H9 (cell line): ENCODE measurements at regions not wholly inside any gene's neighbourhood (a gene's known extent, or its start where the extent isn't known, plus 50 kb on each side); places are given as distances from the start of the nearest gene placed in this dataset.

Experiments
- DNase-seq: peaks from one replicate; pipeline ENCODE4 v3.0.0-alpha.2; 2017
- H2AFZ ChIP-seq: one replicate; pipeline ENCODE4 v1.6.1; 2013; ENCODE audit warnings: mild to moderate bottlenecking, low read length, control low read depth, moderate library complexity
- H2AK5ac ChIP-seq: 2 replicates; pipeline ENCODE4 v1.6.1; 2013; ENCODE audit warnings: low read length, control low read depth, mixed read lengths; ENCODE audit not compliant: insufficient read length
- H2BK120ac ChIP-seq: one replicate; pipeline ENCODE4 v1.6.1; 2013; ENCODE audit warnings: low read depth, mild to moderate bottlenecking, low read length, control low read depth, inconsistent platforms; ENCODE audit not compliant: poor library complexity, severe bottlenecking
- H2BK12ac ChIP-seq: 2 replicates; pipeline ENCODE4 v1.6.1; 2013; ENCODE audit warnings: low read length, control low read depth, mixed read lengths, low read depth; ENCODE audit not compliant: insufficient read length
- H2BK15ac ChIP-seq: 2 replicates; pipeline ENCODE4 v1.6.1; 2013; ENCODE audit warnings: low read depth, low read length, control low read depth
- H2BK20ac ChIP-seq: one replicate; pipeline ENCODE4 v1.6.1; 2013; ENCODE audit warnings: low read depth, mild to moderate bottlenecking, low read length, control low read depth, inconsistent platforms; ENCODE audit not compliant: poor library complexity, severe bottlenecking
- H2BK5ac ChIP-seq: 2 replicates; pipeline ENCODE4 v1.6.1; 2013; ENCODE audit warnings: low read length, control low read depth, mixed read lengths; ENCODE audit not compliant: insufficient read length
- H3K14ac ChIP-seq: 2 replicates; pipeline ENCODE4 v1.6.1; 2013; ENCODE audit warnings: low read length, control low read depth; ENCODE audit not compliant: insufficient read depth
- H3K18ac ChIP-seq: 2 replicates; pipeline ENCODE4 v1.6.1; 2013; ENCODE audit warnings: low read depth, mild to moderate bottlenecking, mixed read lengths, low read length, control low read depth; ENCODE audit not compliant: insufficient read length
- H3K23ac ChIP-seq: 2 replicates; pipeline ENCODE4 v1.6.1; 2013; ENCODE audit warnings: low read length, control low read depth, mixed read lengths, low read depth; ENCODE audit not compliant: insufficient read length
- H3K23me2 ChIP-seq: 2 replicates; pipeline ENCODE4 v1.6.1; 2013; ENCODE audit warnings: low read depth, mild to moderate bottlenecking, mixed read lengths, low read length, control low read depth; ENCODE audit not compliant: insufficient read length, poor library complexity, severe bottlenecking
- H3K27ac ChIP-seq: 2 replicates; pipeline ENCODE4 v1.5.1; 2013; ENCODE audit warnings: low read length, control low read depth, mixed read lengths, low read depth; ENCODE audit not compliant: insufficient read length
- H3K27me3 ChIP-seq: 2 replicates; pipeline ENCODE4 v1.6.1; 2013; ENCODE audit warnings: low read length, control low read depth, inconsistent platforms; ENCODE audit not compliant: insufficient read depth
- H3K4ac ChIP-seq: 2 replicates; pipeline ENCODE4 v1.6.1; 2013; ENCODE audit warnings: low read depth, mild to moderate bottlenecking, control low read depth, inconsistent platforms, low read length, moderate library complexity
- H3K4me1 ChIP-seq: 2 replicates; pipeline ENCODE4 v1.6.1; 2013; ENCODE audit warnings: low read length, control low read depth, inconsistent platforms; ENCODE audit not compliant: insufficient read depth
- H3K4me2 ChIP-seq: 2 replicates; pipeline ENCODE4 v1.6.1; 2013; ENCODE audit warnings: low read length, control low read depth, mixed read lengths; ENCODE audit not compliant: insufficient read length, insufficient read depth
- H3K56ac ChIP-seq: 2 replicates; pipeline ENCODE4 v1.6.1; 2013; ENCODE audit warnings: low read depth, mild to moderate bottlenecking, mixed read lengths, low read length, control low read depth; ENCODE audit not compliant: insufficient read length
- H3K79me1 ChIP-seq: 2 replicates; pipeline ENCODE4 v1.6.1; 2013; ENCODE audit warnings: low read depth, mild to moderate bottlenecking, moderate library complexity, low read length, control low read depth, inconsistent platforms; ENCODE audit not compliant: insufficient read depth, poor library complexity, severe bottlenecking
- H3K79me2 ChIP-seq: 2 replicates; pipeline ENCODE4 v1.6.1; 2013; ENCODE audit warnings: low read length, control low read depth, inconsistent platforms; ENCODE audit not compliant: insufficient read depth
- H3K9ac ChIP-seq: 2 replicates; pipeline ENCODE4 v1.6.1; 2013; ENCODE audit warnings: low read length, control low read depth, mixed read lengths; ENCODE audit not compliant: insufficient read length; ENCODE audit errors: extremely low read depth
- H3K9me3 ChIP-seq: one replicate; pipeline ENCODE4 v1.6.1; 2013; ENCODE audit warnings: low read depth, low read length, inconsistent platforms; ENCODE audit not compliant: control insufficient read depth
- H3T11ph ChIP-seq: one replicate; pipeline ENCODE4 v1.6.1; 2013; ENCODE audit warnings: mild to moderate bottlenecking, low read length, control low read depth, inconsistent platforms
- H4K20me1 ChIP-seq: one replicate; pipeline ENCODE4 v1.6.1; 2013; ENCODE audit not compliant: control insufficient read depth, insufficient read length, insufficient read depth
- H4K5ac ChIP-seq: 2 replicates; pipeline ENCODE4 v1.6.1; 2013; ENCODE audit warnings: low read depth, mild to moderate bottlenecking, mixed read lengths, low read length, control low read depth; ENCODE audit not compliant: insufficient read length
- H4K8ac ChIP-seq: replicated peaks from 2 replicates; pipeline ENCODE4 v1.6.1; 2013; ENCODE audit warnings: low read length, control low read depth, mixed read lengths, low read depth; ENCODE audit not compliant: insufficient read length
- H4K91ac ChIP-seq: 2 replicates; pipeline ENCODE4 v1.6.1; 2013; ENCODE audit warnings: low read depth, mild to moderate bottlenecking, moderate library complexity, mixed read lengths, low read length, control low read depth; ENCODE audit not compliant: insufficient read length
- H3K27ac Mint-ChIP-seq, 3 experiments: 2 replicates in 2 of 3; 3 replicates in 1 of 3; pipeline ENCODE4 v1.8.0; 2020 to 2021; ENCODE audit warnings: mixed read lengths in 3 of 3, mild to moderate bottlenecking in 1 of 3, moderate library complexity in 1 of 3
- H3K27me3 Mint-ChIP-seq: 2 replicates; pipeline ENCODE4 v1.8.0; 2021; ENCODE audit warnings: low read depth, mild to moderate bottlenecking, moderate library complexity, mixed read lengths
- H3K36me3 Mint-ChIP-seq, 3 experiments: 2 replicates in 2 of 3; 3 replicates in 1 of 3; pipeline ENCODE4 v1.8.0; 2020 to 2021; ENCODE audit warnings: low read depth in 3 of 3, mixed read lengths in 3 of 3; ENCODE audit not compliant: insufficient read depth in 1 of 3
- H3K4me1 Mint-ChIP-seq, 2 experiments: 2 replicates each; pipeline ENCODE4 v1.8.0; 2020; ENCODE audit warnings: mixed read lengths in 2 of 2
- H3K4me3 Mint-ChIP-seq, 2 experiments: 2 replicates in 1 of 2; 3 replicates in 1 of 2; pipeline ENCODE4 v1.8.0; 2020 to 2021; ENCODE audit warnings: mild to moderate bottlenecking in 2 of 2, mixed read lengths in 2 of 2, moderate library complexity in 1 of 2
- H3K9me3 Mint-ChIP-seq, 2 experiments: 2 replicates in 1 of 2; 3 replicates in 1 of 2; pipeline ENCODE4 v1.8.0; 2020; ENCODE audit warnings: mild to moderate bottlenecking in 2 of 2, mixed read lengths in 2 of 2, moderate library complexity in 1 of 2
- CTCF ChIP-seq: fragments of 200-600 bp; sonication (generic); conservative IDR thresholded peaks from 3 replicates; pipeline ENCODE4 v1.8.0; 2021; ENCODE audit warnings: antibody characterized with exemption, mild to moderate bottlenecking

GRCh38 chr3:5799398-5799797 lies 611.9 kb downstream of the EDEM1 start:
- Histone ChIP-seq H2AK5ac (no peak overlapping the region), H4K91ac (no peak overlapping the region), H2BK12ac (no peak overlapping the region), H2BK20ac (no peak overlapping the region), H3K4ac (no peak overlapping the region), H3K79me2 (no peaks in the 10 kb centered on the region), H4K20me1 (no peaks in the 10 kb centered on the region), H3K23me2 (no peaks in the 10 kb centered on the region), H2BK5ac (no peak overlapping the region), H3K4me2 (no peak overlapping the region), H3K27ac (no peak overlapping the region), H2BK120ac (no peak overlapping the region), H3K4me1 (no peaks in the 10 kb centered on the region), H3K56ac (no peak overlapping the region), H3K79me1 (no peaks in the 10 kb centered on the region), H3K14ac (no peak overlapping the region), H2BK15ac (no peak overlapping the region), H2AFZ (no peak overlapping the region), H4K5ac (no peak overlapping the region), H3K18ac (no peak overlapping the region), H4K8ac (no peak overlapping the region), H3K23ac (no peak overlapping the region), H3K9ac (no peak overlapping the region), H3T11ph (no peak overlapping the region), H3K9me3 (no peaks in the 10 kb centered on the region), H3K27me3 (no peaks in the 10 kb centered on the region)
- H3K9me3 Mint-ChIP-seq = peaks cover 0 to 6% of the 10 kb centered on the region in 2 experiments; a peak in 2 of 5 replicates
- H3K27me3 Mint-ChIP-seq = no peaks in the 10 kb centered on the region; the same call in 1 of the 2 replicates
- H3K4me3 Mint-ChIP-seq = no peak overlapping the region
- no peak overlapping the region for H3K27ac Mint-ChIP-seq
- no peak for DNase-seq
- no peak; the same call in 2 of the 3 replicates for TF ChIP-seq CTCF
- no peaks in the 10 kb centered on the region for H3K4me1 Mint-ChIP-seq
- no peaks in the 10 kb centered on the region for H3K36me3 Mint-ChIP-seq
